Vagina (tissue), 2 donors: ENCODE measurements at regions not wholly inside any gene's neighbourhood (a gene's known extent, or its start where the extent isn't known, plus 50 kb on each side); places are given as distances from the start of the nearest gene placed in this dataset.

Source experiments
- DNase-seq, 2 donors: peaks; one replicate each; pipeline ENCODE4 v3.0.0-alpha.2; 2017; ENCODE audit errors: extremely low spot score in 2 of 2
- H3K27ac ChIP-seq: fragments of 200-600 bp; sonication (generic); one replicate; pipeline ENCODE4 v1.5.1; 2019
- H3K27me3 ChIP-seq: fragments of 200-600 bp; sonication (generic); one replicate; pipeline ENCODE4 v1.5.1; 2019
- H3K36me3 ChIP-seq, 2 donors: fragments of 200-600 bp; sonication (generic); one replicate each; pipeline ENCODE4 v1.5.1; 2017 to 2019
- H3K4me1 ChIP-seq: fragments of 200-600 bp; sonication (generic); one replicate; pipeline ENCODE4 v1.5.1; 2019
- H3K4me3 ChIP-seq, 2 donors: fragments of 200-600 bp; sonication (generic); 1 replicate in 1 of 2; 2 replicates in 1 of 2; pipeline ENCODE4 v1.5.1; 2016 to 2019
- H3K9me3 ChIP-seq: fragments of 200-600 bp; sonication (generic); one replicate; pipeline ENCODE4 v1.5.1; 2019
- CTCF ChIP-seq, 3 experiments: fragments of 450-650 bp in 2 of 3; fragments of 200-600 bp in 1 of 3; sonication (generic) in 1 of 3; IDR thresholded peaks; one replicate each; pipeline ENCODE4 v1.5.1; 2017 to 2019; ENCODE audit warnings: antibody characterized with exemption in 3 of 3, mild to moderate bottlenecking in 2 of 3, moderate library complexity in 2 of 3
- POLR2A ChIP-seq, 2 donors: fragments of 450-650 bp; IDR thresholded peaks; one replicate each; pipeline ENCODE4 v1.6.1; 2017; ENCODE audit warnings: antibody characterized with exemption in 2 of 2, mild to moderate bottlenecking in 2 of 2, moderate library complexity in 2 of 2
- POLR2AphosphoS5 ChIP-seq, 2 donors: sonication (generic); formaldehyde crosslinking; IDR thresholded peaks; one replicate each; pipeline ENCODE4 v1.9.0; 2017; ENCODE audit warnings: antibody characterized with exemption in 2 of 2, mild to moderate bottlenecking in 2 of 2, low read depth in 1 of 2; ENCODE audit not compliant: insufficient read depth in 1 of 2
- intact Hi-C: fragments of 100-400 bp; cut with DNase I; formaldehyde crosslinking; loops from one replicate; pipeline ENCODE4 v1.15.1; 2023

- H3K9me3 ChIP-seq = no peaks in the 10 kb centered on the region
- intact Hi-C loops = no loop called here
- no peaks in the 10 kb centered on the region for H3K4me1 ChIP-seq
- H3K4me3 ChIP-seq = no peak overlapping the region
- H3K36me3 ChIP-seq = no peaks in the 10 kb centered on the region
- no peaks in the 10 kb centered on the region for H3K27me3 ChIP-seq
- H3K27ac ChIP-seq = no peak overlapping the region
- no peak for TF ChIP-seq CTCF (IDR thresholded peaks at IDR 0.05)
- no peak for TF ChIP-seq POLR2A (IDR thresholded peaks at IDR 0.05)
- TF ChIP-seq POLR2AphosphoS5 (IDR thresholded peaks at IDR 0.05; ENCODE audit: insufficient read depth in 1 of 2, low read depth in 1 of 2) = no peak
- DNase-seq = no peak
Measured at GRCh38 chr1:219820551-219820950, 107.8 kb downstream of the SLC30A10 start.

- Histone ChIP-seq H3K36me3 (no peaks in the 10 kb centered on the region), H3K4me3 (no peak overlapping the region), H3K27me3 (no peaks in the 10 kb centered on the region), H3K9me3 (no peaks in the 10 kb centered on the region), H3K27ac (no peak overlapping the region), H3K4me1 (no peaks in the 10 kb centered on the region)
- intact Hi-C loops = no loop called here
- no peak for DNase-seq
- TF ChIP-seq POLR2AphosphoS5 (IDR thresholded peaks at IDR 0.05; ENCODE audit: insufficient read depth in 1 of 2, low read depth in 1 of 2) (no peak), POLR2A (IDR thresholded peaks at IDR 0.05) (no peak), CTCF (IDR thresholded peaks at IDR 0.05) (no peak)
Measured at GRCh38 chr1:219817914-219818313, 110.4 kb downstream of the SLC30A10 start.

DNA sequence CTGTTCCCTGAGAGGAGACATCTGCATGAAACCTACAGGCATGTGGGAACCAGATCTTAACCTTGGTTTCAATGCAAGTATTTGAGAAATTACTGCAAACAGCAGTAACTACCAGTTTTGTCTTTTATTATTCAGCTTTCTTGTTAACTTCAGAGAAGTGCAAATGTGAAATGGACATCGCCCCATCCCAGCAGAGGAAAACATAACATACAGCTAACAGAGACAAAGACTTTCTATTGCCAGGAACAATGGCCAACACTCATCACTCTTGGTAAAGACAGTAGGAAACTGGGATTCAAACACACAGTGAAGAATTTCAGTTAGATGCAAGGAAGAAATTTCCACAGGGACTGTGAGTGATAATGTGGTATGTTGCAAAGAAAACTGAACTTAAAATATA lies 115.1 kb downstream of the SLC30A10 start:
- no peaks in the 10 kb centered on the region for H3K36me3 ChIP-seq
- no peak overlapping the region for H3K27ac ChIP-seq
- intact Hi-C loops = no loop called here
- DNase-seq = no peak
- no peak overlapping the region for H3K4me3 ChIP-seq
- TF ChIP-seq POLR2A (IDR thresholded peaks at IDR 0.05) = no peak
- no peak for TF ChIP-seq POLR2AphosphoS5 (IDR thresholded peaks at IDR 0.05; ENCODE audit: insufficient read depth in 1 of 2, low read depth in 1 of 2)
- TF ChIP-seq CTCF (IDR thresholded peaks at IDR 0.05) = no peak
- H3K4me1 ChIP-seq = peaks cover 5% of the 10 kb centered on the region
- H3K27me3 ChIP-seq = no peaks in the 10 kb centered on the region
- no peaks in the 10 kb centered on the region for H3K9me3 ChIP-seq

DNA sequence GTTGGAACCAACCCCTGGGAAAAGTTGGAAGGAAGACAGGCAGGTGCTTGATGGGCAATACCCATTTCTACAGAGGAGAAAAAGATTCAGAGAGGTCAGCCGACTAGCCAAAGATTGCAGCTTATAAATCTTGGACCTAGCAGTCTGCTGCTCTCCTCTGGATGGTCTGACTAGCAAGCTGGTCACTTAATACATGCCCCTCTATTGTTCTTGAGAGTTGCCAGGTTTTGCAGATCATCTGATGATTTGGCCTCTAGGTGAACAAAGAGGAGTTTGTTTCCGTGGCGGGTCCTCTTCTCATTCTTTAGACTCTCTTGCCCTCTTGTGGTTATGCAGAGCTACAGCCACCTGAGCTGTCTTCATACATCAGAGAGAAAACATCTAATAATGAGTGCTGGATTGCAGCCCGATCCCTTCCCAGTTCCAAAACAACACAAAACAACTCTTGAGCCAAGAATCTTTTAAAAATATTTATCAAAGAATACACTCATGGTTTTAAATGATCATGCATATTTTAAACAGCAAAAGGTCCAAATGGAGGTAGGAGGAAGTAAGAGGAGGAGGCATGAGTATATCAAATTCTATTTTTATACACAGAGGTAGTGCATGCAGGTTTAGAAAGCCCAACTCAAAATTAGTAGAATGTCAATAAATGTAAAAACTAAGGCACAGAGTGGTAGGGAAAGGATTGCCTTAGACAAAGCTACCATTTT lies 115.7 kb downstream of the SLC30A10 start:
- Histone ChIP-seq H3K4me3 (no peak overlapping the region), H3K9me3 (no peaks in the 10 kb centered on the region), H3K4me1 (peaks cover 5% of the 10 kb centered on the region), H3K27ac (no peak overlapping the region), H3K36me3 (no peaks in the 10 kb centered on the region), H3K27me3 (no peaks in the 10 kb centered on the region)
- no peak for DNase-seq
- intact Hi-C loops = no loop called here
- TF ChIP-seq POLR2A (IDR thresholded peaks at IDR 0.05) (no peak), CTCF (IDR thresholded peaks at IDR 0.05) (peak; percentile 63 to 76 (median 73)), POLR2AphosphoS5 (IDR thresholded peaks at IDR 0.05; ENCODE audit: insufficient read depth in 1 of 2, low read depth in 1 of 2) (no peak)

DNA sequence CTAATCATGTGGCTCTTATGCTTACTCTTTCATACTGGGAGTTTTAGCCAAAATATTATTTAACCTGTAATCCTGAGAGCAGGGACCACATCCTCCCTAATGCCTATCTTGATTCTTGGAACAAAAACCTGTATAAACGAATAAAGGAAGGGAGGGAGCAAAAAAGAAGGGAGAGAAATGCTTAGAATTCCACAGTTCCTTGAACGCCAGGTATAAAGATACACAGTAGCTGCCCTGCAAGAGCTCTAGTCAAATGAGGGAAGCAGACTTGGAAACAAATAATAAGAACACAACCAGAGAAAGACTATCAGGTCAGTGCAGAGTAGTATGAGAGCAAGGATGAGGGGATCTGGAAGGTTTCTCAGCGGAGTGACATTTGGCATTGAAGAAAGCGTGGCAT lies 116.3 kb downstream of the SLC30A10 start:
- Histone ChIP-seq H3K4me1 (peaks cover 5% of the 10 kb centered on the region), H3K27me3 (no peaks in the 10 kb centered on the region), H3K36me3 (no peaks in the 10 kb centered on the region), H3K27ac (no peak overlapping the region), H3K4me3 (no peak overlapping the region), H3K9me3 (no peaks in the 10 kb centered on the region)
- TF ChIP-seq POLR2A (IDR thresholded peaks at IDR 0.05) (no peak), CTCF (IDR thresholded peaks at IDR 0.05) (no peak), POLR2AphosphoS5 (IDR thresholded peaks at IDR 0.05; ENCODE audit: insufficient read depth in 1 of 2, low read depth in 1 of 2) (no peak)
- DNase-seq = no peak
- intact Hi-C loops = no loop called here
